Esophagus squamous epithelium (tissue), 5 donors: ENCODE measurements at regions not wholly inside any gene's neighbourhood (a gene's known extent, or its start where the extent isn't known, plus 50 kb on each side); places are given as distances from the start of the nearest gene placed in this dataset.

Experiments
- DNase-seq: peaks from one replicate; lab custom pipeline; 2025; lab: John Stamatoyannopoulos, UW
- H3K27ac ChIP-seq, 4 donors: fragments of 200-600 bp; sonication (generic); one replicate each; pipeline ENCODE4 v1.5.1; 2016 to 2019; ENCODE audit warnings: mild to moderate bottlenecking in 1 of 4
- H3K27me3 ChIP-seq, 4 donors: fragments of 200-600 bp; sonication (generic); 1 replicate in 3 of 4; 2 replicates in 1 of 4; pipeline versions ENCODE4 v1.5.1 to v1.6.0; 2017 to 2021; ENCODE audit warnings: antibody characterized with exemption in 1 of 4
- H3K36me3 ChIP-seq, 3 donors: fragments of 200-600 bp; sonication (generic); one replicate each; pipeline ENCODE4 v1.5.1; 2016 to 2019
- H3K4me1 ChIP-seq, 3 donors: fragments of 200-600 bp; sonication (generic); one replicate each; pipeline ENCODE4 v1.5.1; 2017 to 2019
- H3K4me3 ChIP-seq, 4 donors: fragments of 200-600 bp; sonication (generic); 1 replicate in 3 of 4; 2 replicates in 1 of 4; pipeline ENCODE4 v1.5.1; 2016 to 2019; ENCODE audit warnings: mild to moderate bottlenecking in 2 of 4, moderate library complexity in 1 of 4
- H3K9me3 ChIP-seq, 3 donors: fragments of 200-600 bp; sonication (generic); one replicate each; pipeline ENCODE4 v1.5.1; 2016 to 2019
- POLR2A ChIP-seq, 4 donors: fragments of 450-650 bp; IDR thresholded peaks; one replicate each; pipeline ENCODE4 v1.6.1; 2017; ENCODE audit warnings: antibody characterized with exemption in 4 of 4, mild to moderate bottlenecking in 4 of 4, moderate library complexity in 3 of 4
- WGBS, 2 donors: methylation state at CpG; one replicate each; pipeline ENCODE4 v1.1.5; 2018; 5-methylcytosine and 5-hydroxymethylcytosine counted together
- intact Hi-C: fragments of 100-400 bp; cut with DNase I; formaldehyde crosslinking; loops from one replicate; pipeline ENCODE4 v1.15.0; 2022
- TF ChIP-seq, protein P1 (sequence below), 6 experiments: fragments of 450-650 bp in 4 of 6; fragments of 200-600 bp in 2 of 6; sonication (generic) in 2 of 6; IDR thresholded peaks; one replicate each; pipeline ENCODE4 v1.5.1; 2016 to 2019; ENCODE audit warnings: antibody characterized with exemption in 6 of 6, mild to moderate bottlenecking in 4 of 6, moderate library complexity in 4 of 6
- donor health status: DM: yes; HTN: yes; CAD: no.

- no peak for DNase-seq
- no peak overlapping the region for H3K27ac ChIP-seq
- intact Hi-C loops, result no loop called here
- WGBS, 2 donors, result 84% methylated on average over 3 of the region's 3 CpGs
- no peak overlapping the region for H3K4me3 ChIP-seq
- peaks cover 0 to 4% (median 0%) of the 10 kb centered on the region in 4 donors for H3K27me3 ChIP-seq
- no peaks in the 10 kb centered on the region for H3K36me3 ChIP-seq
- no peaks in the 10 kb centered on the region for H3K9me3 ChIP-seq
- TF ChIP-seq, protein P1, sequence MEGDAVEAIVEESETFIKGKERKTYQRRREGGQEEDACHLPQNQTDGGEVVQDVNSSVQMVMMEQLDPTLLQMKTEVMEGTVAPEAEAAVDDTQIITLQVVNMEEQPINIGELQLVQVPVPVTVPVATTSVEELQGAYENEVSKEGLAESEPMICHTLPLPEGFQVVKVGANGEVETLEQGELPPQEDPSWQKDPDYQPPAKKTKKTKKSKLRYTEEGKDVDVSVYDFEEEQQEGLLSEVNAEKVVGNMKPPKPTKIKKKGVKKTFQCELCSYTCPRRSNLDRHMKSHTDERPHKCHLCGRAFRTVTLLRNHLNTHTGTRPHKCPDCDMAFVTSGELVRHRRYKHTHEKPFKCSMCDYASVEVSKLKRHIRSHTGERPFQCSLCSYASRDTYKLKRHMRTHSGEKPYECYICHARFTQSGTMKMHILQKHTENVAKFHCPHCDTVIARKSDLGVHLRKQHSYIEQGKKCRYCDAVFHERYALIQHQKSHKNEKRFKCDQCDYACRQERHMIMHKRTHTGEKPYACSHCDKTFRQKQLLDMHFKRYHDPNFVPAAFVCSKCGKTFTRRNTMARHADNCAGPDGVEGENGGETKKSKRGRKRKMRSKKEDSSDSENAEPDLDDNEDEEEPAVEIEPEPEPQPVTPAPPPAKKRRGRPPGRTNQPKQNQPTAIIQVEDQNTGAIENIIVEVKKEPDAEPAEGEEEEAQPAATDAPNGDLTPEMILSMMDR (IDR thresholded peaks at IDR 0.05), result no peak
- TF ChIP-seq POLR2A (IDR thresholded peaks at IDR 0.05), result no peak
- no peaks in the 10 kb centered on the region for H3K4me1 ChIP-seq
Measured at GRCh38 chr13:95441326-95441725, 111.2 kb upstream of the CLDN10 start.

GRCh38 chr13:95444006-95444730, 108.4 kb upstream of the CLDN10 start:
- no peaks in the 10 kb centered on the region for H3K9me3 ChIP-seq
- H3K4me1 ChIP-seq, result no peaks in the 10 kb centered on the region
- no peak for TF ChIP-seq POLR2A (IDR thresholded peaks at IDR 0.05)
- TF ChIP-seq, protein P1 (IDR thresholded peaks at IDR 0.05), result no peak
- intact Hi-C loops, result no loop called here
- no peak overlapping the region for H3K4me3 ChIP-seq
- WGBS, 2 donors, result 84 to 85% methylated on average over 6 of the region's 6 CpGs
- H3K27ac ChIP-seq, result no peak overlapping the region
- H3K27me3 ChIP-seq, result peaks cover 0 to 18% (median 0%) of the 10 kb centered on the region in 4 donors
- no peak for DNase-seq
- no peaks in the 10 kb centered on the region for H3K36me3 ChIP-seq

DNA sequence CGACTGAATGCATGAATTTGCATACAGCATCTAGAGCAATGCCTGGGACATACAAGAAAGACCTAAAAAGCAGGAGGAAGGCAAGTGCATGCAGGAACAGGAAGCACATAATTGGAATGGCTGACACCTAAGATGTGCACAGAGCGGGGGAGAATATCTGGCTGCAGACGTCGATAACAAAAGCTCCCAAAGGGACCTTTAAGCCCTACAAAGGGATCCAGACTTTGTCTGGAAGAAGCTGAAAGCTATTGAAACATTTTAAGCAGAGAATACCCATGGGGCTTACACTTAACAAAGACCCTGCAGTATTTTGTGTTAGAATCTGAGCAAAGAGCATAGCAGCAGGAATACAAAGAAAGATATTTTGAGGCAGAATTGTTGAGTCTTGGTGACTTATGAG, 107.4 kb upstream of the CLDN10 start:
- 48 to 58% methylated on average over 4 of the region's 4 CpGs for WGBS, 2 donors
- no peak for DNase-seq
- Histone ChIP-seq H3K27ac (no peak overlapping the region), H3K36me3 (no peaks in the 10 kb centered on the region), H3K9me3 (no peaks in the 10 kb centered on the region), H3K4me1 (no peaks in the 10 kb centered on the region), H3K4me3 (no peak overlapping the region), H3K27me3 (peaks cover 0 to 18% (median 0%) of the 10 kb centered on the region in 4 donors)
- TF ChIP-seq, protein P1 (IDR thresholded peaks at IDR 0.05), result no peak
- no peak for TF ChIP-seq POLR2A (IDR thresholded peaks at IDR 0.05)
- intact Hi-C loops, result no loop called here

- Histone ChIP-seq H3K4me3 (no peak overlapping the region), H3K4me1 (peaks cover 0 to 6% (median 0%) of the 10 kb centered on the region in 3 donors), H3K27me3 (peaks cover 0 to 14% (median 0%) of the 10 kb centered on the region in 4 donors), H3K27ac (no peak overlapping the region), H3K36me3 (no peaks in the 10 kb centered on the region), H3K9me3 (no peaks in the 10 kb centered on the region)
- intact Hi-C loops, result no loop called here
- DNase-seq, result no peak
- WGBS, 2 donors, result 57 to 67% methylated on average over 6 of the region's 8 CpGs
- TF ChIP-seq POLR2A (IDR thresholded peaks at IDR 0.05), result no peak
- TF ChIP-seq, protein P1 (IDR thresholded peaks at IDR 0.05), result no peak
Measured at GRCh38 chr13:95447814-95448213, 104.7 kb upstream of the CLDN10 start.

GRCh38 chr13:95451656-95452055, 100.9 kb upstream of the CLDN10 start:
- Histone ChIP-seq H3K27ac (no peak overlapping the region), H3K27me3 (peaks cover 0 to 14% (median 0%) of the 10 kb centered on the region in 4 donors), H3K9me3 (no peaks in the 10 kb centered on the region), H3K36me3 (no peaks in the 10 kb centered on the region), H3K4me3 (no peak overlapping the region), H3K4me1 (peaks cover 0 to 6% (median 0%) of the 10 kb centered on the region in 3 donors)
- TF ChIP-seq POLR2A (IDR thresholded peaks at IDR 0.05), result no peak
- TF ChIP-seq, protein P1 (IDR thresholded peaks at IDR 0.05), result no peak
- WGBS, 2 donors, result 90% methylated on average over 2 of the region's 2 CpGs
- intact Hi-C loops, result no loop called here
- DNase-seq, result no peak
